ENCODE measurements at regions not wholly inside any gene's neighbourhood (a gene's known extent, or its start where the extent isn't known, plus 50 kb on each side); places are given as distances from the start of the nearest gene placed in this dataset.

DNA sequence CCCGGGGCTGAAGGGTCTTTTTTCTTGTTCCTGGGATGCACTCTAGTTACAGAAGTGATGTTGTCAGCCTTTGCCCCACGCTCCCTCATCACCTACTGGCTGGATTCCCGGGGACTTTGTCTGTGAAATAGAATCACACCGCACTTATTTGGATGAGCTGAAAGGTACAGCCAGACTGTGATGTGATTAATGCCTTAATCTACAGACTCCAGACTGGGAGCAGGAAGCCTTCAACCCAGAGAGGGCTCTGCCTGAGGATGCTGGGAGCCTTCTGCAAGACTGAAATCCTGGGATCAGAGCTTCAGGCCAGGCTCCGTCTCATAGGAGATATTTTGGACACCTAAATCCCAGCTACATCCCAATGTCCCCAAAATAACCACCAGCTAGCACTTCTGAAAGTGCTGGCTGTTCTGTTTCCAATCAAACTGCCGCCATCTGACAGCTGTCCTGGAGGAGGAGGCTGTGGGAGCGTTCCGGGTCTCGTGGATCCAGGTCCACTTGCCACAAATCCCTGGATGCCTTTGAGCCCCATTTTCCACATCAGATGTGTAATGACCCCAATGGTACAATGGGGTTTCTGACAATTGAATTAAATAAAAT, 688.5 kb downstream of the TBC1D22A start:
- DNase-seq = no peak

DNA sequence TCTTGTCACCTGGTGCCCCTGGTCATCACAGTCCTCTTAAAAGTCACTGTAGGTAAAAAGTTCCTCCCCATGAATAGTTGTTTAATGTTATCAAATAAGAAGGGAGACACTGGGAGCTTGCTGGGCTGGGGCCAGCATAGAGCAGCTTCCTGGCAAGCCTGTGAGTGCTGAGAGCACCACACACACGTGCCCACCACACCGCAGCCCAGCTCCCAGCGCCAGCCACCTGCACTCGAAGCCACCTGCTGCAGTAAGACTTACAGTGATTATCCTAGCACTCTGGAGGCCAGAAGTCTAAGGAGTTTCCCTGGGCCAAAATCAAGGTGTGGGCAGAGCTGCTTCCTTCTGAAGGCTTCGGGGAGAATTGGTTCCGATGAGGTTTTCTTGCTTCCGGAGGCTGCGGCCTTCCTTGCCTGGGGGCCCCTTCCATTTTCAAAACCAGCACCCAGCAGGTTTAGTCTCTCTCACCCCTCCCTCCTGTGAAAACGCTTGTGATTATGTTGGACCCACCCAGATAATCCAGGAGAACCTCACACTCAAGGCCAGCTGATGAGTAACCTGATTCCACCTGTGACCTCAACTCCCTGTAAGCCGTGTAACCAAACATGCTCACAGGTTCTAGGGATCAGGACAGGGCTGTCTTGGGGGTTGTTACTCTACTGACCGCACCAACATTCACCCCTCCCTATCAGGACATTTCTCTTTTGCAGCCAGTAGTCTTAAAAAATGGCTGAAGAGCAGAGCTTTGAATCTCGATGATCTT, 687.2 kb downstream of the TBC1D22A start:
- DNase-seq = no peak

GRCh38 chr22:47448231-47449223, 686.1 kb downstream of the TBC1D22A start:
- no peak for DNase-seq

DNA sequence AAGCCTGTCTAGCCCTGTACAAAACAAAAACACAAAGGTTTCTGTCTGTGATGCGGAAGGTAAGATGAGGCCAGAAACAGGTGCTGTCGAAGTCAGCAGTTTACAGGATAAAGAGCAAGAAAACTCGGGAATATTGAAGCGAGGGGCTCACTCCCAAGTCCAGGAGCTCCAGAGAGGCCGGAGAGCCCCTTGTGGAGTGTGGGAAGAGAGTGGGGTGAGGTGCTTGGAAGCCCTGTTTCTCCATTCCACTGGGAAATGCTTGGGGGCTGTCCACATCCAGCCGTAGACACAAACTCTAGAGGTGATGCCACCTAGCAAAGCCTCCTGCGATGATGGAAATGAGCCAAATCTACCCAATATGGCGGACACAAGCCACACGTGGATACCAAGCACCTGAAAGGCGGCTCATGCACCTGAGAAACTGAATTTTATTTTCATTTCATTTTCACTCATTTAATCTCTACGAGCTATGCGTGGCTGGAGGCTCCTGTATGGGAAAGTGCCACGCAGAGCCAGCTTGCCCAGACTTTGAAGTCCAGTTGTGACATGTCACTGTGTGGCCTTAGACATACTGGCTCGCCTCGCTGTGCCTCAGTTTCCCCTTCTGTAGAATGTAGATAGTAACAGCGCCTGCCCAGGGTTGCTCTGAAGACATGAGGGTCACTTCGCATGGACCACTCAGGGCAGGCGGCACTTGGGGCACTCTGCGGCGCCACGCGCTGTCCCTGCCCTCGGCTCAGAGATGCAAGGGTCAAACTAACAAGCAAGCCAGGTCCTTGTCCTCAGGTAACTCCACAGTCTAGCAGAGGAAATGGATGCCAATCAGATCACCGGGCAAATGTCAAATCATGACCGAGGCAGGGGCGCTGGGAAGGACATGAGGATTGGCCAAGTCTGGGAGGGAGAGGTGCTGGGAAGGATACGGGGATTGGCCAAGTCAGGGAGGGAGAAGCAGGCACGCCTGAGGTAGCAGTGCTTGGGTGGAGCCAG, 684.7 kb downstream of the TBC1D22A start:
- no peak for DNase-seq

DNA sequence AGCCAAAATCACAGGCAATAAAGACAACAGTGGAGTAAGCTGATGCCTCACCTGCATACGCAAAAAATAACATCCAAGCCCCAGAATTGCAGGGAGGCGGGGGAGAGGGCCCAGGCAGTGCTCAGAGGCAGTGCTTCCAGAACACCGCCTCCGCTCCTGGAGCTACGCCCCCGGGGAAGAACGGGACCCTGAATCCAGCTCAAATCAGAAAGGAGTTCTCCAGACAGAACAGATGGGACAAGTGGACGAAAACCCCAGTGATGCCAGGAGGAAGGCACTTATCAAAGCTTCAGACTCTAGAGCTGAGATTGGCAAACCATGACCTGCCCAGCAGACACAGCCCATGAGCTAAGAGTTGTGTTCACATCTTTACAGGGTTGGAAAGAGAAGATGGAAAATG, 683.9 kb downstream of the TBC1D22A start:
- DNase-seq = no peak

- no peak for DNase-seq
Observed at GRCh38 chr22:47445716-47446290, 683.4 kb downstream of the TBC1D22A start.

DNA sequence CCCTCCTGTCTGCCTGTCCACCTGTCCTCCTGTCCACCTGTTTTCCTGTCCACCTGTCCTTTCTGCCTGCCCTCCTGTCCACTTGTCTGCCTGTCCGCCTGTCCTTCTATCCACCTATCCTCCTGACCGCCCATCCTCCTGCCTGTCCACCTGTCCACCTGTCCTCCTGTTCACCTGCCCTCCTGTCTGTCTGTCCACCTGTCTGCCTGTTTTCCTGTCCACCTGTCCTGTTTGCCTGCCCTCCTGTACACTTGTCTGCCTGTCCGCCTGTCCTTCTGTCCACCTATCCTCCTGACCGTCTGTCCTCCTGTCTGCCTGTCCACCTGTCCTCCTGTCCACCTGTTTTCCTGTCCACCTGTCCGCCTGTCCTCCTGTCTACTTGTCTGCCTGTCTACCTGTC, 682.8 kb downstream of the TBC1D22A start:
- no peak for DNase-seq

- DNase-seq = no peak
Observed at GRCh38 chr22:47444746-47445065, 682.3 kb downstream of the TBC1D22A start.

DNA sequence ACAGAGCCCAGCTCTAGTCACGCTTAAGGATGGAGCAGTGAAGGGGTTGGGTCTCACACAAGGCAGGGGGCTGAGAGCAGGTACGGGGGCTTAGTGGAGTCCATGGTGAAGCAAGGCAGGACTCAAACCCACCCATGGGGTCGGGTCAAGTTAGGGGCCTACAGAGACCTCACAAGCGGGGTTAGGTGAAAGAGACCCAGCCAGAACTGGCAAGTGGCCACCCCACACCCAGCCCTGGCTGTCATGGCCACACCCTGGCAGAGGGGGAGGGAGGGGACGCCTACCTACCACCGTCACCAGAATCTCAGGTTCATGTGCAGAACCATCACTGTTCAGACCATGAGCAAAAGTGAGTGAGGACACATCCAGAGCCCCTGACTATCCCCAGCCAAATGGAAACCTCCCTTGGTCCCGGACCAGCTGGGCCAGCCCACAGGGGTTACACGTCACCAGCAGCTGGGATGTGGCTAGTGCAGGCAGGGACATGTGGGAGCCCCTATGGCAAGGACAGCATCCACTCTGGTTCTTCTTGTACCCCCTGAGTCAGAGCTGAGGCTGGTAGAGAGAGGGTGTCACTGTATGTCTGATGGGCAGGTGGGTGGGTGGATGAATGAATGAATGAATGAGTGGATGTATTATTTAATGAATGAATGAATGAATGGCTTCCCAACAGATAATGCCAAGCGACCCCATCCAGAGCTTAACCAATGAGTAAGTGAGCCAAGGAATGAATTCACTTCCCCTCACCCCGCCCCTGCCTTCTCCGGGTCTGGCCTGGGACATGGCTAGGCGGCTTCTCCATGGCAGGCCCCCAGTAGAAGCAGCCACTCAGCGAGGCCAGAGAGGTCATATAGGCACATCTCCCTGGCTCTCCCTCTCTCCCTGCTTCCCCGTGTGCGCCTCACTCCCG, 681.6 kb downstream of the TBC1D22A start:
- DNase-seq = no peak

DNA sequence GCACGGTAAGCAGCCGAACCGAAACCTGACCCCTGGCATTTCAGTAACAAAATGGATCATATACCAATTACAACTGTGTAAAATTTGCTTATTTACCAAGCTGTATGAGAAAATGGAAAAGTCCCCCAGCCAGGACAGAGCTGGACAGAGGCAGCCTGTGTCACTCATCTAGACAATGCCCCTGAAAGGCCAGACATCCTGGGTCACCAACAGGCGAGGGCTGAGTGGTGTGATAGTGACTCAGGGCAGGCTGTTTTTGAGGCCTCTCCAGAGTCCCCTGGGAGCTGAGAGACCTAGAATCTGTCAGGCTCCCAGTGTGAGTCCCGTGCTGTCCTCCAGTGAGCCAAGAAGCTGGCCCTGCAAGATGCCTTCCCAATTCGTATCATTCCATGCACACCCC, 680.4 kb downstream of the TBC1D22A start:
- no peak for DNase-seq

GRCh38 chr22:47439643-47440265, 677.3 kb downstream of the TBC1D22A start:
- no peak for DNase-seq

DNA sequence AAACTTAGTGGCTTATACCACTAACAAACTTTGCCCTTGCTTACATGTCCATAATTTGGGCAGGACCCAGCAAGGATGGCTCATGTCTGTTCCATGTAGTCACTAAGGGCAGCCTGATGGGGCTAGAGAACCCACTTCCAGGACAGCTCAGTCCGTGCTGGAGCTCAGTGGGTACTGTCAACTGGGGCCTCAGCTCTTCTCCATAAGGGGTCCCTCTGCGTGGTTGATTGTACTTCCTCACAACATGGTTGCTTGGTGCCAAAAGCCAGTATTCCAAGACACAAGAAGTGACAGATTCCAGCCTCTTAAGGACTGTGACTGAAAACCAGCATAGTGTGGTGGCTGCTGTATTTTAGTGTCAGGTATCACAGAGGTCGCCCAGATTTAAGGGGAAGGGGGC, 675.2 kb downstream of the TBC1D22A start:
- DNase-seq = no peak

- DNase-seq = no peak
Observed at GRCh38 chr22:47437110-47437509, 674.7 kb downstream of the TBC1D22A start.

GRCh38 chr22:47435826-47436225, 673.4 kb downstream of the TBC1D22A start:
- DNase-seq = no peak

DNA sequence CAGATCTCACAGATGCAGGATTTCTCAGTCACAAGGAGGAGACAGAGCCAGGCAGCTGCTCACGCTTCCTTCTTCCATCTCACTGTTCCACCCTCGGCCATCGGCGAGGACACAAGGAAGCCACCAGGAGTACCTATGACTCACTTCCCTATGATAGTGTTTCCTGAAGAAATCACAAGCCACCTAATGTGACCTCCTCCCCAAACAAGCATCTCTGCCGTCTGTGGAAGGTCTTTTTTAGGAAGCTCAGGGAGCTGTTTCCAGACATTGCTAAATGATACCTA, 672.7 kb downstream of the TBC1D22A start:
- no peak for DNase-seq

- DNase-seq = no peak
Observed at GRCh38 chr22:47434336-47435203, 672.1 kb downstream of the TBC1D22A start.

GRCh38 chr22:47433627-47434026, 671.2 kb downstream of the TBC1D22A start:
- no peak for DNase-seq

- DNase-seq = no peak
Observed at GRCh38 chr22:47432683-47433082, 670.2 kb downstream of the TBC1D22A start.

Measured in activated CD4-positive, alpha-beta T cell treated with anti-CD3 and anti-CD28 coated beads for 1 hour (primary cell).